Cardiac muscle cell (in vitro differentiated cells and primary cell): ENCODE measurements at regions not wholly inside any gene's neighbourhood (a gene's known extent, or its start where the extent isn't known, plus 50 kb on each side); places are given as distances from the start of the nearest gene placed in this dataset.
"Not testable (repeated sequence)": the region's sequence is repeated elsewhere in the genome, so short reads cannot be mapped to it uniquely, and the experiment has no call there.

Experiments used
- DNase-seq, 2 donors: peaks; one replicate each; pipeline versions ENCODE4 v3.0.0 to v3.0.0-alpha.2; 2010 to 2017; ENCODE audit warnings: low read depth in 1 of 2, low spot score in 1 of 2
- H3K27ac ChIP-seq: fragments of 200-600 bp; sonication (generic); 2 replicates; pipeline ENCODE4 v1.5.1; 2016
- H3K27me3 ChIP-seq: fragments of 200-600 bp; sonication (generic); 2 replicates; pipeline ENCODE4 v1.6.0; 2016; ENCODE audit warnings: control low read depth
- H3K36me3 ChIP-seq: fragments of 200-600 bp; sonication (generic); 2 replicates; pipeline ENCODE4 v1.5.1; 2016; ENCODE audit warnings: control low read depth
- H3K4me1 ChIP-seq: fragments of 200-600 bp; sonication (generic); 2 replicates; pipeline ENCODE4 v1.8.1; 2017; ENCODE audit warnings: low read depth, mild to moderate bottlenecking, mixed run types
- H3K4me3 ChIP-seq: fragments of 200-600 bp; sonication (generic); 2 replicates; pipeline ENCODE4 v1.5.1; 2016; ENCODE audit warnings: mild to moderate bottlenecking
- H3K9me3 ChIP-seq: fragments of 200-600 bp; sonication (generic); 2 replicates; pipeline ENCODE4 v1.5.1; 2017; ENCODE audit warnings: low read depth, mild to moderate bottlenecking, control low read depth
- TF ChIP-seq, protein P1 (sequence below): IDR thresholded peaks from 2 replicates; pipeline ENCODE4 v1.5.1; 2012; ENCODE audit warnings: low read depth, mild to moderate bottlenecking, low read length

DNA sequence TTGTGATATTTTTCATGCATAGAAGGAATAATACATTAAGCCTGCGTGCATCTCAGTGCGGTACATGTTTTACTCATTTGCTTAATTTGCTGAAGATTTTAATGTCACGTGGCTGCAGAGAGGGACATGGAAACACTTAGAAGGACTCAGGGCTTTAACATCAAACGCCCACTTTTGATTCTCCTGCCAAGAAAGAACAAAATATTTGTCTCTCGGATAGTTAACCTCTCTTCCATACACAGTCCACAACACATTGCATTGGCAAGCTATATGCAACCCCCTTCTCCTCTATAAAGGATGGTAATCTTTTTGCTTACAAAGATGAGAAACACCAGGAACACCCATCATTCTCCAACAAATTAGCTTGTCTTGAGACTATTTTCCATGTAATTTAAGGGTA lies 148.0 kb upstream of the NRP1 start:
- H3K27me3 ChIP-seq = no peaks in the 10 kb centered on the region
- TF ChIP-seq, protein P1, sequence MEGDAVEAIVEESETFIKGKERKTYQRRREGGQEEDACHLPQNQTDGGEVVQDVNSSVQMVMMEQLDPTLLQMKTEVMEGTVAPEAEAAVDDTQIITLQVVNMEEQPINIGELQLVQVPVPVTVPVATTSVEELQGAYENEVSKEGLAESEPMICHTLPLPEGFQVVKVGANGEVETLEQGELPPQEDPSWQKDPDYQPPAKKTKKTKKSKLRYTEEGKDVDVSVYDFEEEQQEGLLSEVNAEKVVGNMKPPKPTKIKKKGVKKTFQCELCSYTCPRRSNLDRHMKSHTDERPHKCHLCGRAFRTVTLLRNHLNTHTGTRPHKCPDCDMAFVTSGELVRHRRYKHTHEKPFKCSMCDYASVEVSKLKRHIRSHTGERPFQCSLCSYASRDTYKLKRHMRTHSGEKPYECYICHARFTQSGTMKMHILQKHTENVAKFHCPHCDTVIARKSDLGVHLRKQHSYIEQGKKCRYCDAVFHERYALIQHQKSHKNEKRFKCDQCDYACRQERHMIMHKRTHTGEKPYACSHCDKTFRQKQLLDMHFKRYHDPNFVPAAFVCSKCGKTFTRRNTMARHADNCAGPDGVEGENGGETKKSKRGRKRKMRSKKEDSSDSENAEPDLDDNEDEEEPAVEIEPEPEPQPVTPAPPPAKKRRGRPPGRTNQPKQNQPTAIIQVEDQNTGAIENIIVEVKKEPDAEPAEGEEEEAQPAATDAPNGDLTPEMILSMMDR = no peak
- DNase-seq = no peak
- H3K9me3 ChIP-seq = no peaks in the 10 kb centered on the region
- H3K4me3 ChIP-seq = no peak overlapping the region
- H3K36me3 ChIP-seq = no peaks in the 10 kb centered on the region
- no peak overlapping the region for H3K27ac ChIP-seq
- no peaks in the 10 kb centered on the region for H3K4me1 ChIP-seq

DNA sequence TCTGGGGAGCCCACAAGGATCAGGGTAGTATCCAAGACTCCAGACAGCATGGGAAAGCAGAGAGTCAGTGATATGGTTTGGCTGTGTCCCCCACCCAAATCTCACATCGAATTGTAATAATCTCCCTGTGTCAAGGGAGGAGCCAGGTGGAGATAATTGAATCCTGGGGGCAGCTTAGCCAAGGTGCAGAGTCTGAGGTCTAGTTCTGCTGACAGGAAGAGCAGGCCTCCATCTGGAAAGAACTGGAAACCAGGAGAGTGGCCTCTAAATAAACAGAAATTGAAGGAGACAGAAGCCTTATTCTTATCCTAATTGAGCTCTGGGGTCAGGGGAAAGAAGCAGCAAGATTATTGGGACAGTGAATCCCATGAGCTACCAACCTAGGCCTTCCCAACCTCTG lies 146.7 kb upstream of the NRP1 start:
- H3K4me3 ChIP-seq = no peak overlapping the region
- no peaks in the 10 kb centered on the region for H3K4me1 ChIP-seq
- TF ChIP-seq, protein P1 = no peak
- H3K36me3 ChIP-seq = no peaks in the 10 kb centered on the region
- H3K27ac ChIP-seq = no peak overlapping the region
- DNase-seq = no peak
- H3K27me3 ChIP-seq = no peaks in the 10 kb centered on the region
- H3K9me3 ChIP-seq = no peaks in the 10 kb centered on the region

DNA sequence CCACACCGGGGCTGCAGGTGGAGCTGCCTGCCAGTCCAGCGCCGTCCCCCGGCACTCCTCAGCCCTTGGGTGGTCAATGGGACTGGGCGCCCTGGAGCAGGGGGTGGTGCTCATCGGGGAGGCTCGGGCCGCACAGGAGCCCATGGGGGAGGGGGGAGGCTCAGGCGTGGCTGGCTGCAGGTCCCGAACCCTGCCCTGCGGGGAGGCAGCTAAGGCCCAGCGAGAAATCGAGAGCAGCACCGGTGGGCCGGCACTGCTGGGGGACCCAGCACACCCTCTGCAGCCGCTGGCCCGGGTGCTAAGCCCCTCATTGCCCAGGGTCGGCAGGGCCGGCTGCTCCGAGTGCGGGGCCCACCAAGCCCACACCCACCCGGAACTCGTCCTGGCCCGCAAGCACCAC lies 145.9 kb upstream of the NRP1 start:
- not testable (repeated sequence) for H3K9me3 ChIP-seq

DNA sequence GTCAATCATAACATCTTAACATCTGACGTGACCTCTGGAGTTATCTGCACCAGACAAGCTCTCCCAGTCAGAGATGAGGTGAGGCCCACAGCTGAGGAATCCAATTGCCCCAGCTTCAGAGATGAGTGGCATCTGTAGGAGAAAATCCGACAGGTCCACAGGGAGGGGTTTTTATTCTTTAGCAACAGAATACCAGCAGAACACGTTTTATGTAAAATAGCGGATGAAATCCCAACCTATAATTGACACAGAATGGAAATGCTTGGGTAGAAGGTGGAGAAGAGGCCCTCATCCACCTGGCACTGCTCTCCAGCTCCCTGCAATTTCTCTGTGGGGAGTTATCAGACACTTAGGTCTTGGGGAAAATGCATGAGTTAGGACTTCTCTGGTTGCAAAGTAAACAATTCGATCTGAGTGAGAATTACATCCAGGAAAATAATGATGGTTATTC lies 144.2 kb upstream of the NRP1 start:
- no peak for DNase-seq
- Histone ChIP-seq H3K9me3 (no peaks in the 10 kb centered on the region), H3K36me3 (no peaks in the 10 kb centered on the region), H3K27me3 (no peaks in the 10 kb centered on the region), H3K4me1 (no peaks in the 10 kb centered on the region), H3K4me3 (no peak overlapping the region), H3K27ac (no peak overlapping the region)
- TF ChIP-seq, protein P1 = no peak

More for the DNA sequence above, 145.9 kb upstream of the NRP1 start:
- not testable (repeated sequence) for DNase-seq, H3K27me3 ChIP-seq, H3K36me3 ChIP-seq, H3K4me3 ChIP-seq, H3K4me1 ChIP-seq, H3K27ac ChIP-seq

DNA sequence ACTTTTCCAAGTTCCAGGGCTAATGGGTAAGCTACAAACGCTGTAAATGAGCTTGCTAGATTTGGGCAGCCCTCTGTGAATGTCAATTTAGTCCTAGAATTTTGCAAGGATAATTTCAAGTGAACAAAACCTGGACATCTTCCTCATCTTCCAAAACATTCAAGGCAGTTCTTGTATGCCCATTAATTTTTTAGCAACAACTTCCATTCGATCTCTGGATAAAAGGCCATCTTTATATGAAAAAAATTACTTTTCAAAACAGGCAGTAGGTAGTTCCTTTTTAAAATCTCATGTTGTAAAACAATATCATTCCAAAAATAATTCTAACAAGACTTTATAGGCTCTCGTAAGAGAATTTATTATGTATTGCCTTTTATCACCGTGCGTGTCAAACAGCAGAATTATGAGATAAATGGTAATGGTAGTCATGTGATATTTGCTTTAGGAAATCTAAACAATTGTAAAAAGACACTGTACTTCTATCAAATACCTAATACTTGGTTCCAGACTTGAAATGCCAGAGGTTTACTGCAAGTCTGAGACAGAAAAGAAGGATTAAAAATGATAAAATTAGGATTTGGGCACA lies 143.7 kb upstream of the NRP1 start:
- Histone ChIP-seq H3K9me3 (no peaks in the 10 kb centered on the region), H3K27ac (no peak overlapping the region), H3K4me1 (no peaks in the 10 kb centered on the region), H3K36me3 (no peaks in the 10 kb centered on the region), H3K27me3 (no peaks in the 10 kb centered on the region), H3K4me3 (no peak overlapping the region)
- DNase-seq = no peak
- TF ChIP-seq, protein P1 = no peak

DNA sequence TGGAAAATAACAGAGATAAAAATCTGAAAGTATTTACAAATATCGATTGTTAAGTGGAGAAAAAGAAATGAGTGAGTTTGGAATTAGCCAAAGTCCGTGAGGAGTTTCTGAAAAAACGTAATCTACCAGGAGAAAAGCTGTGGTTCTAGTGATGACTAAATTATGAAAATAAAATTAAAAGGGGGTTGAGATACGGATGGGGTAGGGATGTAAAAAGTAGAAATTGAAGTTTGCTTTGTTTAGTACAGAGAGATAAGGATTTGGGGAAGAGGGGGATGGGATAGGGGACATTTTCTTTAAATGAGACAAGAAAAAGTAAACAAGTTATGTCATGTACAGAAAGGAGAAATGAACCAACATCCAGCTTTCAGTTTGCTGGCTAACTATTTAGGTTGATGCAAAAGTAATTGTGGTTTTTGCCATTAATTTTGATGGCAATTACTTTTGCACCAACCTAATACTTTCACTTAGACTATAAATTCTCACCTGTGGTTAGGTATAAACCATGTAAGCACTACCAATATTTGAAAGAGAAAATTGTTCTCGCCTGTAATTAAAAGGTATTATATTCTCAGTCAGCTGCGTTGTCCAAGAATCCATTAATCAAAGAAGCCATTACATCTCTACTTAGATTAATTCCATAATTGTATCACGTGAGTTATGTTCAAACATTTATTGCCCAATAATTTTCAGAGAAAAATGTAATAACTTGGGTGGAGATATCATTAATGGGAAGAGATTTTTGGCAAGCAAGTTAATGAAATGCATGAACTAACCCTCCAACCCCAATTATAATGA lies 143.0 kb upstream of the NRP1 start:
- Histone ChIP-seq H3K9me3 (no peaks in the 10 kb centered on the region), H3K4me1 (no peaks in the 10 kb centered on the region), H3K27ac (no peak overlapping the region), H3K4me3 (no peak overlapping the region), H3K27me3 (no peaks in the 10 kb centered on the region), H3K36me3 (no peaks in the 10 kb centered on the region)
- TF ChIP-seq, protein P1 = no peak
- DNase-seq = no peak
